ENCODE measurements at regions not wholly inside any gene's neighbourhood (a gene's known extent, or its start where the extent isn't known, plus 50 kb on each side); places are given as distances from the start of the nearest gene placed in this dataset.

DNA sequence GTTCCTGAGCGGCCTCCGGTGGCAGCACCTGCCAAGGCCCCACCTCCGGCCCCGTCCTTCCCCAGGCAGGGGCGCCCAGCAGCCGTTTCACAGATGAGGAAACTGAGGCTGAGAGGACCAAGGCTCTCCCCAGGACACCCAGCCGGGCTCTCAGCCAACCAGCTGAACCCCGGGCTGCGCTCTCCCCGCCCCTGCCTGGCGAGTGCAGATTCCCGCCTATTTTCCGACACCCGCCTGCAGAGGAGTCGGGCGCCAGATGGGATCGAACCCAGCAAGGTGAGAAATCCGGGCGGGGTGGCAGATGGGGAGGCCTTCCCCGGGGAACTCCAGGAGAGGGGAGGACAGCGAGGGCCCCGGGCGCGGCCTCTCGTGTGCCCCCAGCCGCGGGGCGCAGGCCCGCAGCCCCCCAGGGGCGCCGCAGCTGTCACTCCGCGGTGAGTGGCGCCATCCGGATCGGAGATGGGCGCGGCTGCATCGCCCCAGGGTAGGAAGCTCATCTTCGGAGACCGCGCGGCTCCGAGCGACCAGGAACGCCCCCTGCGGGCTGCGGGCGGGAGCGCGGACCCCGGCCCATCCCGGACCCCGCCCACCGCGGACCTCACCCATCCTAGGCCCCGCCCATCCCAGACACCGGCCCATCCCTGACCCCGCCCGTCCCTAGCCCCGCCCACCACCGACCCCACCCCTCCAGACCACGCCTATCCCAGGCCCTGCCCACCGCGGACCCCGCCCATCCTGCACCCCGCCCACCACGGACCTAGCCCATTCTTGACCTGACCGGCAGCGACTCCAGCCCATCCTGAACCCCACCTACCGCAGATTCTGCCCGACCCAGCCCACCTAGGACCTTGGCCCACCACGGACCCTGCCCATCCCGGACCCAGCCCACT is 90.3 kb downstream of the MICALL2 start:
- peak; percentile 43 for DNase-seq (ENCODE audit: extremely low spot score, insufficient read length, low read depth)
- FAIRE-seq: no peak

GRCh38 chr7:1369916-1370657 is 89.2 kb downstream of the MICALL2 start:
- FAIRE-seq: no peak
- DNase-seq (ENCODE audit: extremely low spot score, insufficient read length, low read depth): no peak

GRCh38 chr7:1370738-1371137 is 88.5 kb downstream of the MICALL2 start:
- no peak for DNase-seq (ENCODE audit: extremely low spot score, insufficient read length, low read depth)
- FAIRE-seq: no peak

DNA sequence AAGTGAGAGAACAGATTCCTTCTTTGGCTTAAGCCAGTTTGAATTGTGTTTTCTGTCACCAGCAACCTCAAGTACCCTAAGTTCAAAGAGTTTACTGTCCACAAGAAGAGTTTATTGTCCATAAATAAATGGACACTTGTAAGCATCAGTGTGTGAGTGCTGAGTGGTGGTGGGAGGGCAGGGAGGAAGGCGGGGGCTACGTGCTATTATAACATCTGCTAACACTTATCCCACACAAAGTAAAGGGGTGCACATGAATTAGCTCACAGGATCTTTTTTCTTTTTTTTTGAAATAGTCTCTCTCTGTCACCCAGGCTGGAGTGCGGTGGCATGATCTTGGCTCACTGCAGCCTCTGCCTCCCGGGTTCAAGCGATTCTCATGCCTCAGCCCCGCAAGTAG is 87.2 kb downstream of the MICALL2 start:
- no peak for DNase-seq (ENCODE audit: extremely low spot score, insufficient read length, low read depth)
- FAIRE-seq: no peak

DNA sequence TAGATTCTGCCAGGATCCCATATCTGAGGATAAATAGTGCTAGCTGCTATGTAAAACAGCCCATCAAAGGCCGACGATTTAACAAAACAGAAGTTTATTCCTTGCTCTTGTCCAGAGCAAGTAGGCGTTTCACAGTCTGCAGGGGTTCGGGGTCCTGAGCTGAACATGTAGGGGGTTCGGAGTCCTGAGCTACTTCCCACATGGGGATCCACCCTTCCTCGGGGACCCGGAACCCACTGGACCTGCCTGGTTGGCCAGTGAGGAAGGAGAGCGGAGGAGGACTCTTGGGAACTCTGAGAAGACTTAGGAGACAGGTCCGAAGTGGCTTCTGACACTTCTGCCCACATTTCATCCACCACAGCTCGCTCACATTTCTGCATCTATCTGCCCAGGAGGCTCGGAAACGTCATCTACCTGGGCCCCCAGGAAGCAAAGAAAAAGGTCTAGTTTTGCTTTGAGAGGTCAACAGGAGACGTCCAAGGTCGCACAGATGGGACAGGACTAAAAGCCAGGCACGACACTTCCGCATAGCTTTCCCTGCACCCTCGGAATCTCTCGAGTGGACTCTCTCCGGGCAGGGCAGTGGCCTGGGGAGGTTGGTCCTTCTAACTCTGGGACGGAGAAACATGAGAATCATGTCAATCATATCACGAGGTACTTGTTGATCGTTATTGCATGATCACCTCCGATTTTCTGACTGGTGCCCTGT is 86.4 kb downstream of the MICALL2 start:
- no peak for FAIRE-seq
- DNase-seq (ENCODE audit: extremely low spot score, insufficient read length, low read depth): no peak

DNA sequence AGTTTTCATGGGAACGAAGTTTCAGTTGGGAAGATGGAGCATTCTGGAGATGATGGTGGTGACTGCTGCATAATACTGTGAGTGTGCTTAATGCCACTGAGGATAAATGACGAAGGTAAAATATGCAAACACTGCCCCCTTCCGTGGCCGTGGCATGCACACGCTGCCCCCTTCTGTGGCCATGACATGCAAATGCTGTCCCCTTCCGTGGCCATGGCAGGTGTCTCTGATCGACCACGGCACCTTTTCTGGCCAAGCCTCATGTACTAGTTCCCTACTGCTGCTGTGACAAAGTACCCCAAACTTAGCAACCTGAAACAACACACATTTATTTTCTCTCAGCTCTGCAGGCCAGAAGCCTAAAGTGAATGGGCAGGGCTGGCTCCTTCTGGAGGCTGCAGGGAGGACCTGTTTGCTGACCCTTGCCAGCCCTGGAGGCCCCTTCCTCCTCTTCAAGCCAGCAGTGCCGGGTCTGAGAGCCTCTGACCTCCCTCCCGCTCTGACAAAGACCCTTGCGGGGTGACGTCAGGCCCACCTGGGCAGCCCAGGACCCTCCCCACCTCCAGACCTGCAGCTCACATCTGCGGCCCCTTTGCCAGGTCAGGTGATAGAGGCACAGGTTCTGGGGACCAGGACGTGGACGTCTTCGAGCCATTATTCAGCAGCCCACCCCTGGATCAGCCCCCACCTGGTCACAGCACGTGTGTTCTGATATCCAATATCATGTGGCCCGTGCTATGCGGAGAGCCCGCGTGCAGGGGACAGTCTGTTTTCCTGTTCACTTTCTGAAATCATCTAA is 82.0 kb downstream of the MICALL2 start:
- FAIRE-seq (no peak), DNase-seq (ENCODE audit: extremely low spot score, insufficient read length, low read depth) (no peak)

DNA sequence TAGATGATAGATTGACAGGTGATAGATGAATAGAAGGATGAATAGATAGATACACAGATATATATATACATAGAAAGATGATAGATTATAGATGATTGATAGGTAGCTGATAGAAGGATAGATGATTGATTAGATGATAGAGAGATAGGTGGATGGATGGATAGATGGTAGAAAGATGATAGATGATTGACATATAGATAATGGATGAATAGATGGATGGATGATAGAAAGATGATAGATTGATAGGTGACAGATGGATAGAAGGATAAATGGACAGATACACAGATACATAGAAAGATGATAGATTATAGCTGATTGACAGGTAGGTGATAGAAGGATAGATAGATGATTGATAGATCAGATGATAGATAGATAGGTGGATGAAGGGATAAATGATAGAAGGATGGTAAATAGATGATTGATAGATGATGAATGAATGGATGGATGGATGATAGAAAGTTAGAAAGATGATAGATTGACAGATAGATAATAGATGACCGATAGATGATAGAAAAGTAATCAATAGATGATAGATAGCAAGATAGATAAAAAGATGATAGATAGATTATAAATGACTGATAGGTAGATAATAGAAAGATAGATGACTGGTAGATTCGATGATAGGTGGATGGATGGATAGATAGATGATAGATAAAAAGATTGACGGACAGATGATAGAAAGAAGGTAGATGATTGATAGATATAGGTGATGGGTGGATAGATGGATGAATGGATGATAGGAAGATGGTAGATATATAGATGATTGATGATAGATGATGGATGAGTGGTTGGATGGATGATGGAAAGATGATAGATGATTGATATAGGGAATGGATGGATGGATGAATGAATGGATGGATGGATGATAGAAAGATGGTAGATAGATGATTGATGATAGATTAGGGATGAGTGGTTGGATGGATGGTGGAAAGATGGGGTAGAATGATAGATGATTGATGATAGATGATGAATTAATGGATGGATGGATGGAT is 80.4 kb downstream of the MICALL2 start:
- DNase-seq (ENCODE audit: extremely low spot score, insufficient read length, low read depth) (no peak), FAIRE-seq (no peak)

GRCh38 chr7:1380231-1380815 is 78.9 kb downstream of the MICALL2 start:
- FAIRE-seq: no peak
- DNase-seq (ENCODE audit: extremely low spot score, insufficient read length, low read depth): no peak

DNA sequence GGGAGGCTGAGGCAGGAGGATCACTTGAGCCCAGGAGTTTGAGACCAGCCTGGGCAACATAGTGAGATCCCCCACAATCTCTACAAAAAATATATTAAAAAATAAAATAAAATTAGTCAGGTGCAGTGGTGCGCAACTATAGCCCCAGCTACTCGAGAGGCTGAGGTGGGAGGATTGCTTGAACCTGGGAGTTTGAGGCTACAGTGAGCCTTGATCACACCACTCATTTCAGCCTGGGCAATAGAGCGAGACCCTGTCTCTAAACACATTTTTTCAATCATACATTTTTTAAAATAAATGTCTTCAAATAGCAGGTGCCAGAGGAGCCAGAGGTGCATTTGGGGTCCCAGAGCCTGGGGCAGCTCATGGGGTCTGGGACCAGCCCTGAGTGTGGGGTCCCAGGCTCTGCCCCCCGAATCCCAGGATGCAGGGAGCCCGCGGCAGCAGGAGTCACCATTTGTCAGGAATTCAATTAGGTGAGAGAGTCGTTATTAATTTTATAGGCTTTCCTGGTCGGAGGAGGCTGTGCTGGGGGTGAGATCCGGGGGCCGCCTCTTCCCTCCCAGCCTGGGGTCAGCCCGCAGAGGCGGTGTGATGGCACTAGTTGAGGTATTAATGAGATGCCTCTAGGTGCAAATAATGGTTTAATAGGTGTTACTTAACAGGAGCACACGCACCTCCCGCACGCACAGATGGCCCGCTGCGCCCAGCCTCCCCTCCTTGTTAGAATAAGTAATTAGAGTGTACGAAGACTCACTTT is 78.3 kb downstream of the MICALL2 start:
- FAIRE-seq (no peak), DNase-seq (ENCODE audit: extremely low spot score, insufficient read length, low read depth) (no peak)

DNA sequence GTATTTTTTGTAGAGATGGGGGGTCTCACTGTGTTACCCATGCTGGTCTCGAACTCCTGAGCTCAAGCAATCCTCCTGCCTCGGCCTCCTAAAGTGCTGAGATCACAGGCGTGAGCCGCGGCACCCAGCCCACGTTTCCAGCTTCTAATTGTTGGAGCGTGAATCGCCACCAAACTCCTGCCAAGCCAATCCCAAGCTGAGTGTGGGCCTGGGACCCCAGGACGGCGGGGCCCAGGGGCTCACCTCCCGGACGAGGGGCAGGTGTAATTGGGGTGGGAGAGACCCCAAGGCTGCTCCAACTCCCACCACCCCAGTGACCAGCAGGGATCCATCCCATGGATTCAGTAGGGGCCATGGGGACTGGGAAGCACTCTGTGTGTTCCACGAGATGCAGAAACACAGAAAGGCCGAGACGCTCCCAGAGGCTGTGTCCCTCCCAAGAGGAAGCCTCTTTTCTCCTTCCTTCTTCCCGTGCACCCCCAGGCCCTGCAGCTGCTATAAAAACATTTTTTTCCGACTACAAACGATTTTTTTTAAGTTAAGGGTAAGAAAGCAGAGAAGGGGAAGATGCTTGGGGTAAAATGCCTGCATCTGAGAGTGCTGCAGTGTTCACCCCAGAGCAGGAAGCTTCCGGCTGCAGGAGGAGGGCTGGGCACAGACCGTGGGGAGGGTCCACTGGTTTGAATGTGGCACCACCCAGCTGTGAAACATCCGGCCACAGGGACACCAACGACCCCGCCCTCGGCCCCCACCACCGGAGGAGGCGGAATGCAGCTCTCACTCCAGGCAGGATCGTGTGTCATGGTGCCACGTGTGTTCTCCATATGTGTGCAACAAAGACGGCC is 76.5 kb downstream of the MICALL2 start:
- FAIRE-seq (no peak), DNase-seq (ENCODE audit: extremely low spot score, insufficient read length, low read depth) (no peak)

DNA sequence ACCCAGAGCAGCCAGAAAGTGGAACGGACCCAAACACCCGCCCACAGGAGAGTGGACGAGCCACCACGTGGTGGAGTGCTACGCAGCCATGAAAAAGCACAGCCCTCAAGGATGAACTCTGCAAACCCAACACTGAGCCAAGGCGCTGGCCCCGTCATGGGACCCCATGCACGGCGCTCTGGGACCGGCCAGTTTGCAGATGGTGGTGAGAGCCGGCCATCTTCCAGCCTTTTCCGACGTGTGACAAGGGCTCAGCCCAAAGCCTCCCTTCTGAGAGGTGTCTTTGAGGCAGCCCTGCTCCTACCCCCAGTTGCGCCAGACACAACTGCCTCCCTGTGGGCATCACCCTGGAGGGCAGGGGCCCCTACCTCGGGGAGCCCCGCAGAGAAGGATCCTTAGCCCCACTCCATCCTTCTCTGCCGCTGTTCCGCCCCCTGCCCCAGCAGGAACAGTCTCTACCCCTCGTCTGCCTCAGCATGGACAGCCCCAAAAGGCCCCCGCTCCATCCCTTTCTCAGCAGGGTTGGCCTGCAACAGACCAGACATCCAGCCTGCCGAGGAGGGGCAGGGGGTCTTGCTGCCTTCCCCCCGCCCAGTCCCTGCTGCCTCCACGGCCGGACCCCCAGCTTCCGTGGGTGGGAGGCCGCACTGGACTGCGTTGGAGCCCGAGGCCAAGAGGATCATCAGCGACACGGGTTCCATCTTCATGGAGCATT is 75.7 kb downstream of the MICALL2 start:
- FAIRE-seq (no peak), DNase-seq (ENCODE audit: extremely low spot score, insufficient read length, low read depth) (no peak)

DNA sequence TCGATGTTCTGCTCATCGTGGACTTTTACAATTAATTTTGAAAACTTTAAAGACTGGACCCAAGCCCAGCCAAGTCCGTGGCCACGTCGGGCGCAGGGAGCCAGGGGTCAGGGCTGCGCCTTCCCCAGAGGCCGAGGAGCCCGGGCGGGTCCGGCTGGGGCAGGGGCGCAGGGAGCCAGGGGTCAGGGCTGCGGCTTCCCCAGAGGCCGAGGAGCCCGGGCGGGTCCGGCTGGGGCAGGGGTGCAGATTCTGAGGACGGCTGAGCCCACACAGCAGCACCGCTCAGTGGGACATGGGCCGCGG is 75.2 kb downstream of the MICALL2 start:
- FAIRE-seq: no peak
- DNase-seq (ENCODE audit: extremely low spot score, insufficient read length, low read depth): no peak

Measured in GM18507 (cell line).